Breast epithelium (tissue), 3 donors: ENCODE measurements at regions not wholly inside any gene's neighbourhood (a gene's known extent, or its start where the extent isn't known, plus 50 kb on each side); places are given as distances from the start of the nearest gene placed in this dataset.

Experiments used
- POLR2A ChIP-seq: fragments of 450-650 bp; IDR thresholded peaks from one replicate; pipeline ENCODE4 v1.6.1; 2016; ENCODE audit warnings: antibody characterized with exemption, mild to moderate bottlenecking, moderate library complexity
- POLR2AphosphoS5 ChIP-seq, 3 donors: sonication (generic); formaldehyde crosslinking; IDR thresholded peaks; one replicate each; pipeline ENCODE4 v1.6.1; 2017; ENCODE audit warnings: antibody characterized with exemption in 3 of 3
- TF ChIP-seq, protein P1 (sequence below), 3 donors: fragments of 450-650 bp; IDR thresholded peaks; one replicate each; pipeline ENCODE4 v1.5.1; 2016 to 2017; ENCODE audit warnings: antibody characterized with exemption in 3 of 3, mild to moderate bottlenecking in 3 of 3, moderate library complexity in 3 of 3

- TF ChIP-seq, protein P1, sequence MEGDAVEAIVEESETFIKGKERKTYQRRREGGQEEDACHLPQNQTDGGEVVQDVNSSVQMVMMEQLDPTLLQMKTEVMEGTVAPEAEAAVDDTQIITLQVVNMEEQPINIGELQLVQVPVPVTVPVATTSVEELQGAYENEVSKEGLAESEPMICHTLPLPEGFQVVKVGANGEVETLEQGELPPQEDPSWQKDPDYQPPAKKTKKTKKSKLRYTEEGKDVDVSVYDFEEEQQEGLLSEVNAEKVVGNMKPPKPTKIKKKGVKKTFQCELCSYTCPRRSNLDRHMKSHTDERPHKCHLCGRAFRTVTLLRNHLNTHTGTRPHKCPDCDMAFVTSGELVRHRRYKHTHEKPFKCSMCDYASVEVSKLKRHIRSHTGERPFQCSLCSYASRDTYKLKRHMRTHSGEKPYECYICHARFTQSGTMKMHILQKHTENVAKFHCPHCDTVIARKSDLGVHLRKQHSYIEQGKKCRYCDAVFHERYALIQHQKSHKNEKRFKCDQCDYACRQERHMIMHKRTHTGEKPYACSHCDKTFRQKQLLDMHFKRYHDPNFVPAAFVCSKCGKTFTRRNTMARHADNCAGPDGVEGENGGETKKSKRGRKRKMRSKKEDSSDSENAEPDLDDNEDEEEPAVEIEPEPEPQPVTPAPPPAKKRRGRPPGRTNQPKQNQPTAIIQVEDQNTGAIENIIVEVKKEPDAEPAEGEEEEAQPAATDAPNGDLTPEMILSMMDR (IDR thresholded peaks at IDR 0.05), result no peak
- no peak for TF ChIP-seq POLR2AphosphoS5 (IDR thresholded peaks at IDR 0.05)
- TF ChIP-seq POLR2A, result no peak
Measured at GRCh38 chr14:26926585-26926984, 328.8 kb upstream of the NOVA1 start.
